Upper lobe of right lung (tissue), 1 donor: ENCODE measurements at regions not wholly inside any gene's neighbourhood (a gene's known extent, or its start where the extent isn't known, plus 50 kb on each side); places are given as distances from the start of the nearest gene placed in this dataset.

Experiments
- ATAC-seq: fragments of 200-7000 bp; cut with Tn5 transposase; one replicate; pipeline ENCODE4 v1.9.1; 2020; ENCODE audit warnings: mild to moderate bottlenecking, moderate library complexity
- DNase-seq: peaks from one replicate; pipeline ENCODE4 v3.0.0-alpha.2; 2020
- H3K27ac ChIP-seq: fragments of 200-600 bp; one replicate; pipeline ENCODE4 v1.8.0; 2022
- H3K27me3 ChIP-seq: fragments of 200-600 bp; one replicate; pipeline ENCODE4 v1.8.0; 2022; ENCODE audit warnings: mild to moderate bottlenecking
- H3K36me3 ChIP-seq: fragments of 200-600 bp; one replicate; pipeline ENCODE4 v1.8.0; 2022
- H3K4me1 ChIP-seq: fragments of 200-600 bp; one replicate; pipeline ENCODE4 v1.8.0; 2022
- H3K4me3 ChIP-seq: fragments of 200-600 bp; one replicate; pipeline ENCODE4 v1.8.0; 2022; ENCODE audit warnings: mild to moderate bottlenecking
- H3K9me3 ChIP-seq: fragments of 200-600 bp; one replicate; pipeline ENCODE4 v1.8.0; 2022
- intact Hi-C: fragments of 100-400 bp; cut with DNase I; formaldehyde crosslinking; loops from one replicate; pipeline ENCODE4 v1.11.0; 2022
- TF ChIP-seq, protein P1 (sequence below): fragments of 200-600 bp; IDR thresholded peaks from one replicate; pipeline ENCODE4 v1.8.0; 2022; ENCODE audit warnings: antibody characterized with exemption
- donor health status: DM: no; HTN: yes; CAD: no; lungs with severe emphysema.

DNA sequence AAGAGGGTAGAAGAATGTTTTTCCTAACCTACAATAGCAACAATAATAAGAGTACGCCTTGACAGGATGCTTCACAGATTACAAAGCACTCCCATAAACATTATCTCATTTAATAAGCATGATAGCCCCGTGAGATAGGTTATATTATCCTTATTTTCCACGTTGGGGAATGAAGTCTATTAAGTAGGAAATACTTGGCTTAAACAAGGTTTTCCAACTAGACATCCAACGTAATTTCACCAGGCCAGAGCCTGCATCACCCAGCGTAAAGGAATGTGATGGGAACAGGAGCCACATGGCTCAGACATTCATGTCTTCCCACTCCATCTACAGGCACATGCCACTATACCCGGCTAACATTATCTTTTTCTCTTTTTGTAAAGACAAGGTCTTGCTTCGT is 223.4 kb upstream of the AMIGO2 start:
- ATAC-seq = no peak
- no peaks in the 10 kb centered on the region for H3K36me3 ChIP-seq
- intact Hi-C loops = no loop called here
- H3K4me3 ChIP-seq = no peak overlapping the region
- DNase-seq = no peak
- H3K4me1 ChIP-seq = peaks cover 4% of the 10 kb centered on the region
- H3K27ac ChIP-seq = no peak overlapping the region
- H3K9me3 ChIP-seq = no peaks in the 10 kb centered on the region
- no peaks in the 10 kb centered on the region for H3K27me3 ChIP-seq
- TF ChIP-seq, protein P1, sequence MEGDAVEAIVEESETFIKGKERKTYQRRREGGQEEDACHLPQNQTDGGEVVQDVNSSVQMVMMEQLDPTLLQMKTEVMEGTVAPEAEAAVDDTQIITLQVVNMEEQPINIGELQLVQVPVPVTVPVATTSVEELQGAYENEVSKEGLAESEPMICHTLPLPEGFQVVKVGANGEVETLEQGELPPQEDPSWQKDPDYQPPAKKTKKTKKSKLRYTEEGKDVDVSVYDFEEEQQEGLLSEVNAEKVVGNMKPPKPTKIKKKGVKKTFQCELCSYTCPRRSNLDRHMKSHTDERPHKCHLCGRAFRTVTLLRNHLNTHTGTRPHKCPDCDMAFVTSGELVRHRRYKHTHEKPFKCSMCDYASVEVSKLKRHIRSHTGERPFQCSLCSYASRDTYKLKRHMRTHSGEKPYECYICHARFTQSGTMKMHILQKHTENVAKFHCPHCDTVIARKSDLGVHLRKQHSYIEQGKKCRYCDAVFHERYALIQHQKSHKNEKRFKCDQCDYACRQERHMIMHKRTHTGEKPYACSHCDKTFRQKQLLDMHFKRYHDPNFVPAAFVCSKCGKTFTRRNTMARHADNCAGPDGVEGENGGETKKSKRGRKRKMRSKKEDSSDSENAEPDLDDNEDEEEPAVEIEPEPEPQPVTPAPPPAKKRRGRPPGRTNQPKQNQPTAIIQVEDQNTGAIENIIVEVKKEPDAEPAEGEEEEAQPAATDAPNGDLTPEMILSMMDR = no peak

GRCh38 chr12:47302111-47302671 is 222.4 kb upstream of the AMIGO2 start:
- Histone ChIP-seq H3K9me3 (no peaks in the 10 kb centered on the region), H3K4me3 (no peak overlapping the region), H3K4me1 (no peaks in the 10 kb centered on the region), H3K36me3 (no peaks in the 10 kb centered on the region), H3K27ac (no peak overlapping the region), H3K27me3 (no peaks in the 10 kb centered on the region)
- ATAC-seq (no peak), DNase-seq (no peak)
- intact Hi-C loops = no loop called here
- TF ChIP-seq, protein P1 = no peak

GRCh38 chr12:47299586-47299985 is 219.8 kb upstream of the AMIGO2 start:
- Histone ChIP-seq H3K4me3 (no peak overlapping the region), H3K27me3 (no peaks in the 10 kb centered on the region), H3K9me3 (no peaks in the 10 kb centered on the region), H3K27ac (no peak overlapping the region), H3K36me3 (no peaks in the 10 kb centered on the region), H3K4me1 (no peaks in the 10 kb centered on the region)
- TF ChIP-seq, protein P1 = no peak
- DNase-seq (no peak), ATAC-seq (no peak)
- intact Hi-C loops = no loop called here

- TF ChIP-seq, protein P1 = no peak
- no peak for ATAC-seq
- H3K4me3 ChIP-seq = no peak overlapping the region
- H3K9me3 ChIP-seq = no peaks in the 10 kb centered on the region
- no peaks in the 10 kb centered on the region for H3K4me1 ChIP-seq
- H3K27me3 ChIP-seq = no peaks in the 10 kb centered on the region
- DNase-seq = no peak
- intact Hi-C loops = no loop called here
- H3K27ac ChIP-seq = no peak overlapping the region
- no peaks in the 10 kb centered on the region for H3K36me3 ChIP-seq
These were observed 218.2 kb upstream of the AMIGO2 start for GRCh38 chr12:47297993-47298392.

DNA sequence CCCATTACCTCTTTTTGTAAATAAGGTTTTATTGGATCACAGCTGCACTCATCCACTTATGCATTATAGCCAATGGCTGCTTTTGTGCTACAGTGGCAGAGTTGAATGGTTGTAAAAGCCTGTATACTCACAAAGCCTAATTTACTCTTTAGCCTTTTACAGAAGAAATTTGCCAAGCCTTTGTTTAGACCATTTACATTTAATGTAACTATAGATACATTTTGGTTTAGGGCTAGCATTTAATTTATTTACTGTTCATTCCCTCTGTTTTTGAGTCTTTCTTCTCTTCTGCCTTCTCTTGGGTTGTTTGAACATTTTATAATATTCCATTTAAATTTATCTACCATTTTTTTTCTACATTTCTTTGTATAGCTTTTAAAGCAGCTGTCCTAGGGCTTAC is 217.1 kb upstream of the AMIGO2 start:
- no peaks in the 10 kb centered on the region for H3K27me3 ChIP-seq
- no peak overlapping the region for H3K27ac ChIP-seq
- H3K9me3 ChIP-seq = no peaks in the 10 kb centered on the region
- H3K36me3 ChIP-seq = no peaks in the 10 kb centered on the region
- TF ChIP-seq, protein P1 = no peak
- no peaks in the 10 kb centered on the region for H3K4me1 ChIP-seq
- ATAC-seq (no peak), DNase-seq (no peak)
- no peak overlapping the region for H3K4me3 ChIP-seq
- intact Hi-C loops = no loop called here

- H3K27ac ChIP-seq = no peak overlapping the region
- H3K36me3 ChIP-seq = no peaks in the 10 kb centered on the region
- no peaks in the 10 kb centered on the region for H3K4me1 ChIP-seq
- no peaks in the 10 kb centered on the region for H3K9me3 ChIP-seq
- DNase-seq (no peak), ATAC-seq (no peak)
- TF ChIP-seq, protein P1 = no peak
- no peak overlapping the region for H3K4me3 ChIP-seq
- intact Hi-C loops = no loop called here
- H3K27me3 ChIP-seq = no peaks in the 10 kb centered on the region
These were observed 213.6 kb upstream of the AMIGO2 start for GRCh38 chr12:47293406-47293805.
